Fibroblast of lung (primary cell): ENCODE measurements at regions not wholly inside any gene's neighbourhood (a gene's known extent, or its start where the extent isn't known, plus 50 kb on each side); places are given as distances from the start of the nearest gene placed in this dataset.

Experiments used
- DNase-seq, 2 donors: peaks; one replicate each; pipeline versions ENCODE4 v3.0.0 to v3.0.0-alpha.2; 2010; ENCODE audit warnings: low read depth in 2 of 2
- H2AFZ ChIP-seq: 2 replicates; pipeline ENCODE4 v1.5.1; 2012; ENCODE audit warnings: low read length, control low read depth, inconsistent platforms
- H3K27ac ChIP-seq: 2 replicates; pipeline ENCODE4 v1.5.1; 2011; ENCODE audit warnings: low read length, control low read depth; ENCODE audit not compliant: insufficient read depth
- H3K27me3 ChIP-seq: 2 replicates; pipeline ENCODE4 v1.5.1; 2011; ENCODE audit warnings: mild to moderate bottlenecking, low read length; ENCODE audit not compliant: control insufficient read depth, insufficient read depth
- H3K36me3 ChIP-seq: 2 replicates; pipeline ENCODE4 v1.5.1; 2011; ENCODE audit warnings: low read length; ENCODE audit not compliant: control insufficient read depth, insufficient read depth
- H3K4me1 ChIP-seq: 2 replicates; pipeline ENCODE4 v1.5.1; 2011; ENCODE audit warnings: low read length; ENCODE audit not compliant: control insufficient read depth, insufficient read depth; ENCODE audit errors: extremely low read depth
- H3K4me2 ChIP-seq: 2 replicates; pipeline ENCODE4 v1.5.1; 2011; ENCODE audit warnings: low read length, control low read depth; ENCODE audit not compliant: insufficient read depth; ENCODE audit errors: extremely low read depth
- H3K4me3 ChIP-seq, 4 experiments: fragments of 200-600 bp in 1 of 4; sonication (generic) in 1 of 4; replicated peaks in 1 of 4; 2 replicates each; pipeline ENCODE4 v1.5.1; 2011 to 2016; ENCODE audit warnings: low read length in 4 of 4, low read depth in 3 of 4, mild to moderate bottlenecking in 3 of 4, control low read depth in 2 of 4, inconsistent platforms in 1 of 4, mixed read lengths in 1 of 4; ENCODE audit not compliant: insufficient read depth in 1 of 4; ENCODE audit errors: control extremely low read depth in 1 of 4
- H3K79me2 ChIP-seq: 2 replicates; pipeline ENCODE4 v1.5.1; 2012; ENCODE audit warnings: mild to moderate bottlenecking, low read length, inconsistent platforms; ENCODE audit not compliant: control insufficient read depth, insufficient read depth
- H3K9ac ChIP-seq: 2 replicates; pipeline ENCODE4 v1.5.1; 2011; ENCODE audit warnings: mild to moderate bottlenecking, low read length, control low read depth; ENCODE audit not compliant: insufficient read depth
- H3K9me3 ChIP-seq: 2 replicates; pipeline ENCODE4 v1.5.1; 2012; ENCODE audit warnings: low read depth, low read length; ENCODE audit not compliant: control insufficient read depth, insufficient read depth
- H4K20me1 ChIP-seq: 2 replicates; pipeline ENCODE4 v1.5.1; 2011; ENCODE audit warnings: low read length; ENCODE audit not compliant: control insufficient read depth, insufficient read depth; ENCODE audit errors: extremely low read depth
- EZH2 ChIP-seq: IDR thresholded peaks from 2 replicates; pipeline ENCODE4 v1.5.1; 2012; ENCODE audit warnings: low read length, control low read depth, mild to moderate bottlenecking; ENCODE audit errors: missing control alignments
- TF ChIP-seq, protein P1 (sequence below), 2 donors: IDR thresholded peaks in 1 of 2; conservative IDR thresholded peaks in 1 of 2; 1 replicate in 1 of 2; 2 replicates in 1 of 2; pipeline ENCODE4 v1.5.1; 2011 to 2012; ENCODE audit warnings: low read length in 2 of 2, control low read depth in 1 of 2, inconsistent platforms in 1 of 2, low read depth in 1 of 2, mild to moderate bottlenecking in 1 of 2

DNA sequence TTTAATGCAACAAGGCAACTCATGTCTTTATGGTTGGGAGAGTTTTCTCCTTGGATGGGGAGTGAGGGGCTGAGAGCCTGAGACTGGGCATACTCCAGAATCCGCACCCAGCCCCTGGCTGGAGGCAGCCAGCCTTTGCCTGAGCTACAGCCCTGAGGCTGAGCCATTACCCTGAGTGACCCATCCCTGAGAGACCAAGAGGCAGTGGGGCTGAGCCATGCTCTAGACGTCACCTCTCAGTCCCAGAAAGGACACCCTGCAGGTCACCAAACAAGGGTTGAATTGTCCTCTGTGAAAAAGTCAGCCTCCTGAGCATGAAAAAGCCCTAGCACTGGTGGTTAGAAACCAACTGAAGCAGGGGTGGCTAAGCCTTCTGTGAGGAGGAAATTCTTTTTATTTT is 151.2 kb upstream of the GATB start:
- Histone ChIP-seq H3K9ac (no peak overlapping the region), H3K27ac (no peak overlapping the region), H3K36me3 (no peaks in the 10 kb centered on the region), H3K79me2 (no peaks in the 10 kb centered on the region), H3K4me1 (no peaks in the 10 kb centered on the region), H3K27me3 (no peaks in the 10 kb centered on the region), H3K4me2 (no peak overlapping the region), H2AFZ (no peak overlapping the region), H3K9me3 (no peaks in the 10 kb centered on the region), H3K4me3 (no peak overlapping the region), H4K20me1 (no peaks in the 10 kb centered on the region)
- TF ChIP-seq, protein P1, sequence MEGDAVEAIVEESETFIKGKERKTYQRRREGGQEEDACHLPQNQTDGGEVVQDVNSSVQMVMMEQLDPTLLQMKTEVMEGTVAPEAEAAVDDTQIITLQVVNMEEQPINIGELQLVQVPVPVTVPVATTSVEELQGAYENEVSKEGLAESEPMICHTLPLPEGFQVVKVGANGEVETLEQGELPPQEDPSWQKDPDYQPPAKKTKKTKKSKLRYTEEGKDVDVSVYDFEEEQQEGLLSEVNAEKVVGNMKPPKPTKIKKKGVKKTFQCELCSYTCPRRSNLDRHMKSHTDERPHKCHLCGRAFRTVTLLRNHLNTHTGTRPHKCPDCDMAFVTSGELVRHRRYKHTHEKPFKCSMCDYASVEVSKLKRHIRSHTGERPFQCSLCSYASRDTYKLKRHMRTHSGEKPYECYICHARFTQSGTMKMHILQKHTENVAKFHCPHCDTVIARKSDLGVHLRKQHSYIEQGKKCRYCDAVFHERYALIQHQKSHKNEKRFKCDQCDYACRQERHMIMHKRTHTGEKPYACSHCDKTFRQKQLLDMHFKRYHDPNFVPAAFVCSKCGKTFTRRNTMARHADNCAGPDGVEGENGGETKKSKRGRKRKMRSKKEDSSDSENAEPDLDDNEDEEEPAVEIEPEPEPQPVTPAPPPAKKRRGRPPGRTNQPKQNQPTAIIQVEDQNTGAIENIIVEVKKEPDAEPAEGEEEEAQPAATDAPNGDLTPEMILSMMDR (conservative IDR thresholded peaks at IDR 0.05 in 1 of 2, IDR thresholded peaks at IDR 0.05 in 1 of 2; ENCODE audit: low read depth in 1 of 2, low read length in 2 of 2) = no peak
- TF ChIP-seq EZH2 = no peak
- no peak for DNase-seq

DNA sequence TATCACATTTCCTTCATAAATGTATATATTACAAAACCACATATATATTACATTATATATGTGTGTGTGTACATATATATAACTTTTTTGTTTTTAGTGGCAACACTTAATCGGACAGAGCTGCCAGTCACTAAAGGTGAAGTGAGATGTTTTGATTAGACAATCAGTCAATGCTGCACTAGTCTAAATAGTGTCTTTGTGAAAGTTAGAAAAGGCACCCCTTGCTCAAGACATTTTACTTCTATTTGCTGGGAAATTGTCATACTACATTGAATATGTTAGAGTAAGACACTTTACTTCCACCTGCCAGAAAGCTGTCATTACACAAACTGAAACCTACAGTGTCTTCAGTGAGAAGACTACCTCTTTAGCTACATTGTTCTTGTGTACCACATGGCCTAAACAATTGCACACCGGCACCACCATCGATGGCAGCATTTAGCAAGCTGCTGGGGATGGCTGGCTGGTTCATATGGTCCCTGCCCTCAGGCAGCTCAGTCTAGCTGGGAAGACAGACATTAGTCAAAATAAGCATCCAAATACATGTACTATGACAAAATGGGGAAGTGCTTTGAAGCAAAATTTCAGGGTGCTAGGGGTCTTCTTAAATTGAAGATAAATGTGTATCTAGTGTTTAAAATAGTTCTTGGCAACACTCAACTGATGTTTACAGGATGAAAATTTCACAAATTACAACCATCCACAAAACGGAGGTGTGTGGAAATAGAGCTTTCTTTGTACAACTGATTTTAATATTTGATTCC is 148.1 kb upstream of the GATB start:
- no peak overlapping the region for H3K4me3 ChIP-seq
- TF ChIP-seq EZH2 = no peak
- TF ChIP-seq, protein P1 (conservative IDR thresholded peaks at IDR 0.05 in 1 of 2, IDR thresholded peaks at IDR 0.05 in 1 of 2; ENCODE audit: low read depth in 1 of 2, low read length in 2 of 2) = no peak
- H4K20me1 ChIP-seq = no peaks in the 10 kb centered on the region

DNA sequence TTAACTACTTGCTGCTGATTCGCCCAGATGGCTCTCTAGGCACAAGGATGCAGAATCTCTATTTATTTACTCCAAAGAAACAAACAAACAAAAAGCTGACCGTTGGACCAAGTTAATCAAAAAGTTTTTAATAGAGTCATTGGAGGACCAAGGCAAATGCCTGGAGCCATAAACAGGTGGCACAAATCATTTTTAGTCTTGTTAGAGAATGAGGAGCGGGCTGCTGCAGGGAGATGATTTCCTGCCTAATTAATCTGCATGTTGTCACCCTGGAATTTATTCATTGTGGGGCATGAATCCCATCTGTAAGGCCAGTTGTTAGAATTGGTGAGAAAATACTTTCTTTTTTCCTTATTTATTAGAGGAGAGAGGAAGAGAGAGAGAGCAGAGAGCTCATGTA is 147.4 kb upstream of the GATB start:
- Histone ChIP-seq H3K4me2 (no peak overlapping the region), H3K4me3 (no peak overlapping the region), H3K9ac (no peak overlapping the region), H2AFZ (no peak overlapping the region), H4K20me1 (no peaks in the 10 kb centered on the region), H3K9me3 (no peaks in the 10 kb centered on the region), H3K4me1 (no peaks in the 10 kb centered on the region), H3K27me3 (no peaks in the 10 kb centered on the region), H3K27ac (no peak overlapping the region), H3K79me2 (no peaks in the 10 kb centered on the region), H3K36me3 (no peaks in the 10 kb centered on the region)
- DNase-seq = no peak
- TF ChIP-seq, protein P1 (conservative IDR thresholded peaks at IDR 0.05 in 1 of 2, IDR thresholded peaks at IDR 0.05 in 1 of 2; ENCODE audit: low read depth in 1 of 2, low read length in 2 of 2) = no peak
- no peak for TF ChIP-seq EZH2

More for the DNA sequence above, 148.1 kb upstream of the GATB start:
- H3K27me3 ChIP-seq = no peaks in the 10 kb centered on the region
- H2AFZ ChIP-seq = no peak overlapping the region
- no peak for DNase-seq
- no peaks in the 10 kb centered on the region for H3K9me3 ChIP-seq
- H3K27ac ChIP-seq = no peak overlapping the region
- H3K4me2 ChIP-seq = no peak overlapping the region
- no peaks in the 10 kb centered on the region for H3K79me2 ChIP-seq
- H3K4me1 ChIP-seq = no peaks in the 10 kb centered on the region
- H3K36me3 ChIP-seq = no peaks in the 10 kb centered on the region
- no peak overlapping the region for H3K9ac ChIP-seq
